Keratinocyte (primary cell): ENCODE measurements at regions not wholly inside any gene's neighbourhood (a gene's known extent, or its start where the extent isn't known, plus 50 kb on each side); places are given as distances from the start of the nearest gene placed in this dataset.

Experiments used
- DNase-seq: peaks from one replicate; pipeline ENCODE4 v3.0.0-alpha.2; 2011; ENCODE audit warnings: low read depth, missing footprints, low spot score
- FAIRE-seq: peaks from 2 replicates; lab custom pipeline; 2011; peaks lifted over from hg19 to GRCh38; lab: Jason Lieb, UNC
- H2AFZ ChIP-seq: 2 replicates; pipeline ENCODE4 v1.6.0; 2012; ENCODE audit warnings: low read length, control low read depth, inconsistent platforms; ENCODE audit not compliant: control insufficient read depth
- H3K27ac ChIP-seq: 2 replicates; pipeline ENCODE4 v1.5.1; 2011; ENCODE audit warnings: low read length; ENCODE audit not compliant: control insufficient read depth, insufficient read depth
- H3K27me3 ChIP-seq: 3 replicates; pipeline ENCODE4 v1.6.0; 2011; ENCODE audit warnings: low read length; ENCODE audit not compliant: control insufficient read depth, insufficient read depth; ENCODE audit errors: extremely low read depth
- H3K36me3 ChIP-seq, 2 experiments: 2 replicates in 1 of 2; 3 replicates in 1 of 2; pipeline ENCODE4 v1.5.1; 2011; ENCODE audit warnings: low read length in 2 of 2, mild to moderate bottlenecking in 1 of 2; ENCODE audit not compliant: control insufficient read depth in 2 of 2, insufficient read depth in 2 of 2; ENCODE audit errors: extremely low read depth in 1 of 2
- H3K4me1 ChIP-seq: 3 replicates; pipeline ENCODE4 v1.5.1; 2011; ENCODE audit warnings: low read length; ENCODE audit not compliant: control insufficient read depth, insufficient read depth; ENCODE audit errors: extremely low read depth
- H3K4me2 ChIP-seq: 3 replicates; pipeline ENCODE4 v1.6.0; 2011; ENCODE audit warnings: low read depth, low read length; ENCODE audit not compliant: control insufficient read depth, insufficient read depth; ENCODE audit errors: extremely low read depth
- H3K4me3 ChIP-seq, 3 experiments: fragments of 200-600 bp in 1 of 3; sonication (generic) in 1 of 3; 2 replicates in 2 of 3; 3 replicates in 1 of 3; pipeline ENCODE4 v1.5.1; 2011 to 2016; ENCODE audit warnings: low read length in 3 of 3, mild to moderate bottlenecking in 3 of 3, control low read depth in 2 of 3, inconsistent platforms in 1 of 3, low read depth in 1 of 3, mixed read lengths in 1 of 3, mixed run types in 1 of 3, moderate library complexity in 1 of 3; ENCODE audit not compliant: control insufficient read depth in 2 of 3, insufficient read depth in 2 of 3; ENCODE audit errors: extremely low read depth in 1 of 3
- H3K79me2 ChIP-seq: 2 replicates; pipeline ENCODE4 v1.6.0; 2012; ENCODE audit warnings: low read length; ENCODE audit not compliant: control insufficient read depth, insufficient read depth
- H3K9ac ChIP-seq: 3 replicates; pipeline ENCODE4 v1.6.0; 2011; ENCODE audit warnings: low read length; ENCODE audit not compliant: control insufficient read depth, insufficient read depth; ENCODE audit errors: extremely low read depth
- H3K9me1 ChIP-seq: 3 replicates; pipeline ENCODE4 v1.6.0; 2011; ENCODE audit warnings: low read length; ENCODE audit not compliant: control insufficient read depth, insufficient read depth; ENCODE audit errors: extremely low read depth
- H3K9me3 ChIP-seq: 2 replicates; pipeline ENCODE4 v1.5.1; 2012; ENCODE audit warnings: low read depth, low read length; ENCODE audit not compliant: control insufficient read depth
- H4K20me1 ChIP-seq: 3 replicates; pipeline ENCODE4 v1.6.0; 2011; ENCODE audit warnings: low read length; ENCODE audit not compliant: control insufficient read depth, insufficient read depth; ENCODE audit errors: extremely low read depth
- CTCF ChIP-seq, 3 experiments: IDR thresholded peaks in 1 of 3; conservative IDR thresholded peaks in 1 of 3; optimal IDR thresholded peaks in 1 of 3; 2 replicates in 2 of 3; 3 replicates in 1 of 3; pipeline versions ENCODE3 to v1.5.1; 2011; ENCODE audit warnings: low read length in 3 of 3, mild to moderate bottlenecking in 3 of 3, moderate library complexity in 2 of 3, control low read depth in 1 of 3, inconsistent platforms in 1 of 3; ENCODE audit not compliant: insufficient read depth in 2 of 3; ENCODE audit errors: extremely low read depth in 1 of 3
- EZH2 ChIP-seq: IDR thresholded peaks from one replicate; pipeline ENCODE4 v1.6.1; 2012; ENCODE audit warnings: inconsistent platforms, mild to moderate bottlenecking, low read length, moderate library complexity
- dilution Hi-C: fragments of 300-500 bp; cut with MboI; formaldehyde crosslinking; loops from one replicate; pipeline ENCODE4 v1.7.0; 2020; ENCODE audit warnings: low sequenced_read_pairs; ENCODE audit not compliant: extremely low pct_ligation_motif_present

GRCh38 chr6:4488389-4488788, 287.8 kb upstream of the CDYL start:
- no peaks in the 10 kb centered on the region for H3K79me2 ChIP-seq
- H3K27ac ChIP-seq, result no peak overlapping the region
- no peak overlapping the region for H3K4me3 ChIP-seq
- dilution Hi-C loops, result no loop called here
- no peak for TF ChIP-seq EZH2
- no peak for TF ChIP-seq CTCF (optimal IDR thresholded peaks at IDR 0.05 in 1 of 3, IDR thresholded peaks at IDR 0.05 in 1 of 3, conservative IDR thresholded peaks at IDR 0.05 in 1 of 3; ENCODE audit: extremely low read depth in 1 of 3, insufficient read depth in 2 of 3, low read length in 3 of 3)
- H3K27me3 ChIP-seq, result no peaks in the 10 kb centered on the region
- H3K9ac ChIP-seq, result no peak overlapping the region
- no peaks in the 10 kb centered on the region for H3K36me3 ChIP-seq
- DNase-seq (no peak), FAIRE-seq (no peak)
- no peaks in the 10 kb centered on the region for H3K9me1 ChIP-seq
- peaks cover 10% of the 10 kb centered on the region for H3K4me1 ChIP-seq
- no peak overlapping the region for H2AFZ ChIP-seq
- H3K9me3 ChIP-seq, result peaks cover 14% of the 10 kb centered on the region
- no peaks in the 10 kb centered on the region for H4K20me1 ChIP-seq
- no peak overlapping the region for H3K4me2 ChIP-seq

GRCh38 chr6:4487538-4487937, 288.7 kb upstream of the CDYL start:
- Histone ChIP-seq H3K4me3 (no peak overlapping the region), H3K4me2 (no peak overlapping the region), H3K9ac (no peak overlapping the region), H3K9me3 (peaks cover 14% of the 10 kb centered on the region), H3K36me3 (no peaks in the 10 kb centered on the region), H3K27ac (peak overlapping the region; percentile 46), H3K4me1 (peaks cover 10% of the 10 kb centered on the region), H3K9me1 (no peaks in the 10 kb centered on the region), H3K27me3 (no peaks in the 10 kb centered on the region), H2AFZ (no peak overlapping the region), H3K79me2 (no peaks in the 10 kb centered on the region), H4K20me1 (no peaks in the 10 kb centered on the region)
- TF ChIP-seq EZH2, result no peak
- no peak for TF ChIP-seq CTCF (optimal IDR thresholded peaks at IDR 0.05 in 1 of 3, IDR thresholded peaks at IDR 0.05 in 1 of 3, conservative IDR thresholded peaks at IDR 0.05 in 1 of 3; ENCODE audit: extremely low read depth in 1 of 3, insufficient read depth in 2 of 3, low read length in 3 of 3)
- FAIRE-seq (no peak), DNase-seq (peak; percentile 81)
- dilution Hi-C loops, result no loop called here
